HL-60 (cell line): ENCODE measurements at regions not wholly inside any gene's neighbourhood (a gene's known extent, or its start where the extent isn't known, plus 50 kb on each side); places are given as distances from the start of the nearest gene placed in this dataset.

Source experiments
- GABPA ChIP-seq: IDR thresholded peaks from 2 replicates; pipeline ENCODE4 v1.6.1; 2012; ENCODE audit warnings: low read depth
- POLR2AphosphoS5 ChIP-seq: IDR thresholded peaks from 2 replicates; pipeline ENCODE4 v1.6.1; 2012; ENCODE audit warnings: low read depth
- TF ChIP-seq, protein P1 (sequence below): IDR thresholded peaks from 2 replicates; pipeline ENCODE4 v1.6.1; 2012; ENCODE audit warnings: low read depth; ENCODE audit not compliant: insufficient replicate concordance
- TF ChIP-seq, protein P2 (sequence below): IDR thresholded peaks from one replicate; pipeline ENCODE4 v1.5.1; 2011; ENCODE audit warnings: low read length, control low read depth, inconsistent platforms; ENCODE audit not compliant: insufficient read depth

DNA sequence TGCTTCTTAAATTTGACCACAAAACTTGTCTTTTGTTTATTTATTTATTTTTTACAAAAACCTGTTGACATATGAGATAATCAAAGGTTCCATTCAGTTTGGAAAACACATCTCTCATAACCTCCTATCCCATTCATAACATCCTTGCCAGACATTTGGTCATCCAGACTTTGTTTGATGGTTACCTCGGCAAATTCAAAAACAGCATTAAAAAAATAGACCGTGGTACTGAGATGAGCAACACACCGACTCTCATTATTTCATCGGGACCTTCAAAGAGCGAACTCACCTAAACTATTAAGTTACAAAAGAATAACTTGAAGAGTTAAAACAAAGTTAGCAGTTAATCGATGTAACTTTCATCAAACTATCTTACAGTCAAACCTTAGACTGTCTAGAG, 85.8 kb upstream of the RPS6KA3 start:
- TF ChIP-seq, protein P1, sequence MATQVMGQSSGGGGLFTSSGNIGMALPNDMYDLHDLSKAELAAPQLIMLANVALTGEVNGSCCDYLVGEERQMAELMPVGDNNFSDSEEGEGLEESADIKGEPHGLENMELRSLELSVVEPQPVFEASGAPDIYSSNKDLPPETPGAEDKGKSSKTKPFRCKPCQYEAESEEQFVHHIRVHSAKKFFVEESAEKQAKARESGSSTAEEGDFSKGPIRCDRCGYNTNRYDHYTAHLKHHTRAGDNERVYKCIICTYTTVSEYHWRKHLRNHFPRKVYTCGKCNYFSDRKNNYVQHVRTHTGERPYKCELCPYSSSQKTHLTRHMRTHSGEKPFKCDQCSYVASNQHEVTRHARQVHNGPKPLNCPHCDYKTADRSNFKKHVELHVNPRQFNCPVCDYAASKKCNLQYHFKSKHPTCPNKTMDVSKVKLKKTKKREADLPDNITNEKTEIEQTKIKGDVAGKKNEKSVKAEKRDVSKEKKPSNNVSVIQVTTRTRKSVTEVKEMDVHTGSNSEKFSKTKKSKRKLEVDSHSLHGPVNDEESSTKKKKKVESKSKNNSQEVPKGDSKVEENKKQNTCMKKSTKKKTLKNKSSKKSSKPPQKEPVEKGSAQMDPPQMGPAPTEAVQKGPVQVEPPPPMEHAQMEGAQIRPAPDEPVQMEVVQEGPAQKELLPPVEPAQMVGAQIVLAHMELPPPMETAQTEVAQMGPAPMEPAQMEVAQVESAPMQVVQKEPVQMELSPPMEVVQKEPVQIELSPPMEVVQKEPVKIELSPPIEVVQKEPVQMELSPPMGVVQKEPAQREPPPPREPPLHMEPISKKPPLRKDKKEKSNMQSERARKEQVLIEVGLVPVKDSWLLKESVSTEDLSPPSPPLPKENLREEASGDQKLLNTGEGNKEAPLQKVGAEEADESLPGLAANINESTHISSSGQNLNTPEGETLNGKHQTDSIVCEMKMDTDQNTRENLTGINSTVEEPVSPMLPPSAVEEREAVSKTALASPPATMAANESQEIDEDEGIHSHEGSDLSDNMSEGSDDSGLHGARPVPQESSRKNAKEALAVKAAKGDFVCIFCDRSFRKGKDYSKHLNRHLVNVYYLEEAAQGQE, result no peak
- TF ChIP-seq, protein P2, sequence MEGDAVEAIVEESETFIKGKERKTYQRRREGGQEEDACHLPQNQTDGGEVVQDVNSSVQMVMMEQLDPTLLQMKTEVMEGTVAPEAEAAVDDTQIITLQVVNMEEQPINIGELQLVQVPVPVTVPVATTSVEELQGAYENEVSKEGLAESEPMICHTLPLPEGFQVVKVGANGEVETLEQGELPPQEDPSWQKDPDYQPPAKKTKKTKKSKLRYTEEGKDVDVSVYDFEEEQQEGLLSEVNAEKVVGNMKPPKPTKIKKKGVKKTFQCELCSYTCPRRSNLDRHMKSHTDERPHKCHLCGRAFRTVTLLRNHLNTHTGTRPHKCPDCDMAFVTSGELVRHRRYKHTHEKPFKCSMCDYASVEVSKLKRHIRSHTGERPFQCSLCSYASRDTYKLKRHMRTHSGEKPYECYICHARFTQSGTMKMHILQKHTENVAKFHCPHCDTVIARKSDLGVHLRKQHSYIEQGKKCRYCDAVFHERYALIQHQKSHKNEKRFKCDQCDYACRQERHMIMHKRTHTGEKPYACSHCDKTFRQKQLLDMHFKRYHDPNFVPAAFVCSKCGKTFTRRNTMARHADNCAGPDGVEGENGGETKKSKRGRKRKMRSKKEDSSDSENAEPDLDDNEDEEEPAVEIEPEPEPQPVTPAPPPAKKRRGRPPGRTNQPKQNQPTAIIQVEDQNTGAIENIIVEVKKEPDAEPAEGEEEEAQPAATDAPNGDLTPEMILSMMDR, result no peak
- TF ChIP-seq POLR2AphosphoS5 (no peak), GABPA (no peak)
